A673 (cell line): ENCODE measurements at regions not wholly inside any gene's neighbourhood (a gene's known extent, or its start where the extent isn't known, plus 50 kb on each side); places are given as distances from the start of the nearest gene placed in this dataset.

ENCODE experiments used
- CTCF ChIP-seq: fragments of 300-800, 200-600 bp; sonication (generic); conservative IDR thresholded peaks from 2 replicates; pipeline ENCODE4 v1.5.1; 2017; ENCODE audit warnings: low read depth, mild to moderate bottlenecking, antibody characterized with exemption, low read length, moderate library complexity, mixed read lengths
- EZH2 ChIP-seq: fragments of 200-600 bp; sonication (generic); IDR thresholded peaks from 2 replicates; pipeline ENCODE4 v1.6.1; 2017; ENCODE audit warnings: borderline replicate concordance, low read depth, mild to moderate bottlenecking, mixed read lengths, antibody characterized with exemption, low read length; ENCODE audit not compliant: poor library complexity, severe bottlenecking

- TF ChIP-seq CTCF (no peak), EZH2 (no peak)
Observed at GRCh38 chr13:29677627-29678026, 82.1 kb upstream of the SLC7A1 start.
